ENCODE measurements at regions not wholly inside any gene's neighbourhood (a gene's known extent, or its start where the extent isn't known, plus 50 kb on each side); places are given as distances from the start of the nearest gene placed in this dataset.

- H3K27ac ChIP-seq: no peak overlapping the region
- no peak for DNase-seq
- no peaks in the 10 kb centered on the region for H3K9me3 ChIP-seq
- intact Hi-C loops (cut with DNase I): no loop called here
- TF ChIP-seq, protein P1, sequence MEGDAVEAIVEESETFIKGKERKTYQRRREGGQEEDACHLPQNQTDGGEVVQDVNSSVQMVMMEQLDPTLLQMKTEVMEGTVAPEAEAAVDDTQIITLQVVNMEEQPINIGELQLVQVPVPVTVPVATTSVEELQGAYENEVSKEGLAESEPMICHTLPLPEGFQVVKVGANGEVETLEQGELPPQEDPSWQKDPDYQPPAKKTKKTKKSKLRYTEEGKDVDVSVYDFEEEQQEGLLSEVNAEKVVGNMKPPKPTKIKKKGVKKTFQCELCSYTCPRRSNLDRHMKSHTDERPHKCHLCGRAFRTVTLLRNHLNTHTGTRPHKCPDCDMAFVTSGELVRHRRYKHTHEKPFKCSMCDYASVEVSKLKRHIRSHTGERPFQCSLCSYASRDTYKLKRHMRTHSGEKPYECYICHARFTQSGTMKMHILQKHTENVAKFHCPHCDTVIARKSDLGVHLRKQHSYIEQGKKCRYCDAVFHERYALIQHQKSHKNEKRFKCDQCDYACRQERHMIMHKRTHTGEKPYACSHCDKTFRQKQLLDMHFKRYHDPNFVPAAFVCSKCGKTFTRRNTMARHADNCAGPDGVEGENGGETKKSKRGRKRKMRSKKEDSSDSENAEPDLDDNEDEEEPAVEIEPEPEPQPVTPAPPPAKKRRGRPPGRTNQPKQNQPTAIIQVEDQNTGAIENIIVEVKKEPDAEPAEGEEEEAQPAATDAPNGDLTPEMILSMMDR (IDR thresholded peaks at IDR 0.05): no peak
- H3K27me3 ChIP-seq (ENCODE audit: insufficient read depth in 3 of 3, low read length in 2 of 3): peaks cover 0 to 6% (median 0%) of the 10 kb centered on the region in 3 donors
- ATAC-seq: no peak
- no peak overlapping the region for H3K4me3 ChIP-seq
- WGBS, 3 donors: 72 to 82% (median 73%) methylated on average over 31 of the region's 31 CpGs
- no peaks in the 10 kb centered on the region for H3K4me1 ChIP-seq
- H3K36me3 ChIP-seq (ENCODE audit: insufficient read depth in 1 of 2, low read depth in 1 of 2): no peaks in the 10 kb centered on the region
These were observed 888.0 kb downstream of the BRD1 start for GRCh38 chr22:48939441-48940265.

- 40 to 66% (median 46%) methylated on average over 8 of the region's 8 CpGs for WGBS, 3 donors
- TF ChIP-seq, protein P1 (IDR thresholded peaks at IDR 0.05): no peak
- H3K9me3 ChIP-seq: no peaks in the 10 kb centered on the region
- no peaks in the 10 kb centered on the region for H3K36me3 ChIP-seq (ENCODE audit: insufficient read depth in 1 of 2, low read depth in 1 of 2)
- H3K4me3 ChIP-seq: no peak overlapping the region
- DNase-seq: no peak
- intact Hi-C loops (cut with DNase I): no loop called here
- H3K27ac ChIP-seq: no peak overlapping the region
- peaks cover 0 to 6% (median 0%) of the 10 kb centered on the region in 3 donors for H3K27me3 ChIP-seq (ENCODE audit: insufficient read depth in 3 of 3, low read length in 2 of 3)
- no peak for ATAC-seq
- H3K4me1 ChIP-seq: no peaks in the 10 kb centered on the region
These were observed 888.9 kb downstream of the BRD1 start for GRCh38 chr22:48938741-48939140.

- TF ChIP-seq, protein P1 (IDR thresholded peaks at IDR 0.05): no peak
- H3K9me3 ChIP-seq: no peaks in the 10 kb centered on the region
- 73 to 81% (median 76%) methylated on average over 12 of the region's 12 CpGs for WGBS, 3 donors
- H3K4me3 ChIP-seq: no peak overlapping the region
- no peak for DNase-seq
- ATAC-seq: no peak
- intact Hi-C loops (cut with DNase I): no loop called here
- H3K36me3 ChIP-seq (ENCODE audit: insufficient read depth in 1 of 2, low read depth in 1 of 2): no peaks in the 10 kb centered on the region
- no peaks in the 10 kb centered on the region for H3K4me1 ChIP-seq
- H3K27ac ChIP-seq: no peak overlapping the region
- H3K27me3 ChIP-seq (ENCODE audit: insufficient read depth in 3 of 3, low read length in 2 of 3): peaks cover 0 to 6% (median 0%) of the 10 kb centered on the region in 3 donors
These were observed 890.5 kb downstream of the BRD1 start for GRCh38 chr22:48937032-48937639.

GRCh38 chr22:48936391-48936790 is 891.3 kb downstream of the BRD1 start:
- ATAC-seq (no peak), DNase-seq (no peak)
- no peaks in the 10 kb centered on the region for H3K9me3 ChIP-seq
- no peaks in the 10 kb centered on the region for H3K4me1 ChIP-seq
- no peak overlapping the region for H3K4me3 ChIP-seq
- TF ChIP-seq, protein P1 (IDR thresholded peaks at IDR 0.05): no peak
- intact Hi-C loops (cut with DNase I): no loop called here
- no peaks in the 10 kb centered on the region for H3K36me3 ChIP-seq (ENCODE audit: insufficient read depth in 1 of 2, low read depth in 1 of 2)
- H3K27me3 ChIP-seq (ENCODE audit: insufficient read depth in 3 of 3, low read length in 2 of 3): peaks cover 0 to 6% (median 0%) of the 10 kb centered on the region in 3 donors
- WGBS, 3 donors: 87 to 88% (median 88%) methylated on average over 4 of the region's 4 CpGs
- no peak overlapping the region for H3K27ac ChIP-seq

Measured in psoas muscle (tissue), 7 donors.